HepG2 (cell line): ENCODE measurements at regions not wholly inside any gene's neighbourhood (a gene's known extent, or its start where the extent isn't known, plus 50 kb on each side); places are given as distances from the start of the nearest gene placed in this dataset.

ENCODE experiments used
- ATAC-seq: fragments of 200-7000 bp; cut with Tn5 transposase; 3 replicates; pipeline ENCODE4 v1.9.1; 2020; ENCODE audit warnings: mild to moderate bottlenecking, moderate library complexity
- BruUV-seq: library from RNA; stranded (reverse); fragments of 400-500 nt; replicated peaks from 2 replicates; lab custom pipeline; 2021; lab: Mats Ljungman, UMichigan
- CTCF ChIA-PET: fragments of 300-600 bp; formaldehyde crosslinking; extraction: SDS; loops from one replicate; lab custom pipeline; 2021; ENCODE audit warnings: low total read pairs, inconsistent platforms, low intra/inter-chr PET ratio; lab: Yijun Ruan, JAX
- POLR2A ChIA-PET: fragments of 350-600 bp; sonication (Branson Sonifier 250); formaldehyde crosslinking; loops from one replicate; lab custom pipeline; 2020; ENCODE audit warnings: antibody characterized with exemption, inconsistent platforms; lab: Yijun Ruan, JAX
- DNase-seq: peaks from one replicate; pipeline ENCODE4 v3.0.0-alpha.2; 2015; ENCODE audit warnings: low spot score
- FAIRE-seq: peaks from 3 replicates; lab custom pipeline; 2011; peaks lifted over from hg19 to GRCh38; lab: Jason Lieb, UNC
- H2AFZ ChIP-seq: one replicate; pipeline ENCODE4 v1.6.1; 2011; ENCODE audit warnings: low read length, inconsistent platforms
- H3K27ac ChIP-seq: fragments of 300-600 bp; 3 replicates; pipeline ENCODE4 v1.8.0; 2011; ENCODE audit warnings: mixed run types, mild to moderate bottlenecking, mixed read lengths, low read length, inconsistent platforms; ENCODE audit not compliant: insufficient read depth; ENCODE audit errors: extremely low read length
- H3K27me3 ChIP-seq, 2 experiments: fragments of 200-600 bp in 1 of 2; 2 replicates in 1 of 2; 3 replicates in 1 of 2; pipeline versions ENCODE4 v1.6.0 to v1.8.0; 2011; ENCODE audit warnings: low read length in 2 of 2, mild to moderate bottlenecking in 2 of 2, moderate library complexity in 2 of 2, inconsistent platforms in 1 of 2; ENCODE audit not compliant: insufficient read depth in 2 of 2, control insufficient read depth in 1 of 2
- H3K36me3 ChIP-seq, 2 experiments: fragments of 200-600 bp in 1 of 2; replicated peaks in 1 of 2; 2 replicates in 1 of 2; 3 replicates in 1 of 2; pipeline versions ENCODE4 v1.5.1 to v1.8.0; 2011; ENCODE audit warnings: low read length in 2 of 2, inconsistent platforms in 1 of 2; ENCODE audit not compliant: insufficient read depth in 2 of 2, control insufficient read depth in 1 of 2
- H3K4me1 ChIP-seq: 2 replicates; pipeline ENCODE4 v1.5.1; 2012; ENCODE audit warnings: low read length, inconsistent platforms; ENCODE audit not compliant: insufficient read depth
- H3K4me2 ChIP-seq: 2 replicates; pipeline ENCODE4 v1.6.0; 2011; ENCODE audit warnings: low read depth, low read length, inconsistent platforms
- H3K4me3 ChIP-seq, 3 experiments: fragments of 200-600 bp in 1 of 3; sonication (generic), shearing (Covaris generic) in 1 of 3; replicated peaks in 1 of 3; 2 replicates each; pipeline ENCODE4 v1.5.1; 2011 to 2016; ENCODE audit warnings: low read length in 3 of 3, inconsistent platforms in 2 of 3, low read depth in 2 of 3, mild to moderate bottlenecking in 2 of 3, control low read depth in 1 of 3, mixed read lengths in 1 of 3; ENCODE audit not compliant: insufficient read depth in 1 of 3
- H3K79me2 ChIP-seq: one replicate; pipeline ENCODE4 v1.6.1; 2011; ENCODE audit warnings: low read length, inconsistent platforms; ENCODE audit not compliant: insufficient read depth
- H3K9ac ChIP-seq: 2 replicates; pipeline ENCODE4 v1.6.0; 2011; ENCODE audit warnings: mild to moderate bottlenecking, low read depth, low read length, inconsistent platforms; ENCODE audit not compliant: insufficient read depth
- H3K9me3 ChIP-seq: 2 replicates; pipeline ENCODE4 v1.5.1; 2012; ENCODE audit warnings: mild to moderate bottlenecking, low read length
- H4K20me1 ChIP-seq: 2 replicates; pipeline ENCODE4 v1.6.0; 2011; ENCODE audit warnings: inconsistent platforms, mild to moderate bottlenecking, low read length, moderate library complexity; ENCODE audit not compliant: insufficient read depth
- CENPX ChIP-seq: sonication (generic); formaldehyde crosslinking; IDR thresholded peaks from 2 replicates; pipeline ENCODE4 v1.9.0; 2021; ENCODE audit warnings: mild to moderate bottlenecking, missing genetic modification reagents, moderate library complexity
- CTCF ChIP-seq: sonication (generic); formaldehyde crosslinking; IDR thresholded peaks from 2 replicates; pipeline ENCODE4 v1.5.0; 2020; ENCODE audit warnings: mild to moderate bottlenecking, missing genetic modification reagents, moderate library complexity
- KMT2A ChIP-seq: sonication (generic); formaldehyde crosslinking; IDR thresholded peaks from 2 replicates; pipeline ENCODE4 v1.4.0; 2020; ENCODE audit warnings: missing genetic modification reagents
- TCF7 ChIP-seq: sonication (generic); IDR thresholded peaks from 2 replicates; pipeline ENCODE4 v1.6.1; 2016; ENCODE audit warnings: antibody characterized with exemption, low read depth
- ZNF788 ChIP-seq: sonication (generic); formaldehyde crosslinking; IDR thresholded peaks from 2 replicates; pipeline ENCODE4 v1.5.0; 2020; ENCODE audit warnings: mild to moderate bottlenecking, missing genetic modification reagents, borderline replicate concordance
- WGBS: methylation state at CpG from one replicate; pipeline ENCODE4 v1.1.6; 2017; ENCODE audit warnings: low lambda C conversion rate; 5-methylcytosine and 5-hydroxymethylcytosine counted together
- in situ Hi-C: cut with HindIII; loops from 2 replicates; pipeline ENCODE4 v1.10.0; 2017; ENCODE audit warnings: low pct_unique_long_range_greater_than_20kb; ENCODE audit not compliant: extremely low pct_ligation_motif_present
- intact Hi-C: fragments of 100-400 bp; cut with micrococcal nuclease; formaldehyde crosslinking; loops from one replicate; pipeline ENCODE4 v1.10.0; 2022; ENCODE audit not compliant: unreplicated experiment
- TF ChIP-seq, protein P1 (sequence below): sonication (generic); formaldehyde crosslinking; IDR thresholded peaks from 2 replicates; pipeline ENCODE4 v1.5.1; 2020; ENCODE audit warnings: mild to moderate bottlenecking, missing genetic modification reagents

DNA sequence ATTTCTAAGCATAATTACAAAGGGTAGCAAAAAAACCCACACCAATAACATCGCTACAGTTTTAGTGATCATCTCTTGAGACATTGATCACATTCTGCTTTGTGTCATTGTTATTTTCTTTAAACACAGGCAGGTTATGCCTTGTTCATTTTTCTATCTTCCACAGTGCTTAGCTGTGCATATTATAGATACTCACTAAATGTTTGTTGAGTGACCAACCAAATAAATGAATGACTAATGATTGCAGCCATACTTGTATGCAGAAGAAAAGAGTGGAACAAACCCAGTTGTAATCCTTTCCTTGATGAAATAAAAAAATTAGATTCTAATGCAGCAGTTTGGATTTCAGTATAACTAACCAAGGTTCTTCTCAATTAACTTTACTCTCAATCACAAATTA, 81.0 kb upstream of the RASSF8 start:
- WGBS = 0% methylated on average over 1 of the region's 1 CpG
- H3K9me3 ChIP-seq = no peaks in the 10 kb centered on the region
- H3K4me1 ChIP-seq = no peaks in the 10 kb centered on the region
- no peaks in the 10 kb centered on the region for H3K79me2 ChIP-seq
- DNase-seq (no peak), FAIRE-seq (no peak), ATAC-seq (no peak)
- H3K9ac ChIP-seq = no peak overlapping the region
- H3K4me3 ChIP-seq = no peak overlapping the region
- no peak overlapping the region for H3K4me2 ChIP-seq
- H2AFZ ChIP-seq = no peak overlapping the region
- no peaks in the 10 kb centered on the region for H3K36me3 ChIP-seq
- TF ChIP-seq ZNF788 (CRISPR knock-in tag) (no peak), TCF7 (no peak), KMT2A (CRISPR knock-in tag) (no peak), CTCF (CRISPR knock-in tag) (no peak), CENPX (CRISPR knock-in tag) (no peak)
- TF ChIP-seq, protein P1, sequence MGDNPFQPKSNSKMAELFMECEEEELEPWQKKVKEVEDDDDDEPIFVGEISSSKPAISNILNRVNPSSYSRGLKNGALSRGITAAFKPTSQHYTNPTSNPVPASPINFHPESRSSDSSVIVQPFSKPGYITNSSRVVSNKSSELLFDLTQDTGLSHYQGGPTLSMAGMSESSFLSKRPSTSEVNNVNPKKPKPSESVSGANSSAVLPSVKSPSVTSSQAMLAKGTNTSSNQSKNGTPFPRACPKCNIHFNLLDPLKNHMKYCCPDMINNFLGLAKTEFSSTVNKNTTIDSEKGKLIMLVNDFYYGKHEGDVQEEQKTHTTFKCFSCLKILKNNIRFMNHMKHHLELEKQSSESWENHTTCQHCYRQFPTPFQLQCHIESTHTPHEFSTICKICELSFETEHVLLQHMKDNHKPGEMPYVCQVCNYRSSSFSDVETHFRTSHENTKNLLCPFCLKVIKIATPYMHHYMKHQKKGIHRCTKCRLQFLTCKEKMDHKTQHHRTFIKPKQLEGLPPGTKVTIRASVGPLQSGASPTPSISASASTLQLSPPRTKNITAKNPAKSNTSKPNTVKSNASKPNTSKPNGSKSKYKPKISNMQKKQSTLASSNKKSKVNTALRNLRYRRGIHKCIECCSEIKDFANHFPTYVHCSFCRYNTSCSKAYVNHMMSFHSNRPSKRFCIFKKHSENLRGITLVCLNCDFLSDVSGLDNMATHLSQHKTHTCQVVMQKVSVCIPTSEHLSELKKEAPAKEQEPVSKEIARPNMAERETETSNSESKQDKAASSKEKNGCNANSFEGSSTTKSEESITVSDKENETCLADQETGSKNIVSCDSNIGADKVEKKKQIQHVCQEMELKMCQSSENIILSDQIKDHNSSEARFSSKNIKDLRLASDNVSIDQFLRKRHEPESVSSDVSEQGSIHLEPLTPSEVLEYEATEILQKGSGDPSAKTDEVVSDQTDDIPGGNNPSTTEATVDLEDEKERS (CRISPR knock-in tag) = no peak
- intact Hi-C loops (no loop called here), in situ Hi-C loops (no loop called here)
- ChIA-PET POLR2A (no interaction called here), CTCF (no interaction called here)
- no peaks in the 10 kb centered on the region; a peak in 1 of 5 replicates for H3K27me3 ChIP-seq
- H3K27ac ChIP-seq = no peak overlapping the region
- H4K20me1 ChIP-seq = no peaks in the 10 kb centered on the region
- BruUV-seq = no TSS peak
